ENCODE measurements at regions not wholly inside any gene's neighbourhood (a gene's known extent, or its start where the extent isn't known, plus 50 kb on each side); places are given as distances from the start of the nearest gene placed in this dataset.

- TF ChIP-seq POLR2AphosphoS5 (IDR thresholded peaks at IDR 0.05) (no peak), CTCF (IDR thresholded peaks at IDR 0.05) (no peak)
Measured at GRCh38 chr5:4874097-4874496, 266.0 kb upstream of the ADAMTS16 start.
